Dendritic cell treated with granulocyte-macrophage colony-stimulating factor and Interleukin-4, amounts not matched to agents 40 ng/mL and 50 ng/mL, for 4 days (primary cell): ENCODE measurements at regions not wholly inside any gene's neighbourhood (a gene's known extent, or its start where the extent isn't known, plus 50 kb on each side); places are given as distances from the start of the nearest gene placed in this dataset.
"Not testable (repeated sequence)": the region's sequence is repeated elsewhere in the genome, so short reads cannot be mapped to it uniquely, and the experiment has no call there.

Experiments used
- H3K27ac Mint-ChIP-seq: one replicate; pipeline ENCODE4 v1.8.0; 2022; ENCODE audit warnings: mild to moderate bottlenecking, mixed read lengths
- H3K27me3 Mint-ChIP-seq: one replicate; pipeline ENCODE4 v1.8.0; 2022; ENCODE audit warnings: mild to moderate bottlenecking, mixed read lengths
- H3K36me3 Mint-ChIP-seq: one replicate; pipeline ENCODE4 v1.8.0; 2022; ENCODE audit warnings: low read depth, mixed read lengths
- H3K4me1 Mint-ChIP-seq: one replicate; pipeline ENCODE4 v1.8.0; 2022; ENCODE audit warnings: low read depth, mixed read lengths
- H3K4me3 Mint-ChIP-seq: one replicate; pipeline ENCODE4 v1.8.0; 2022; ENCODE audit warnings: mild to moderate bottlenecking, moderate library complexity, mixed read lengths
- H3K9me3 Mint-ChIP-seq: one replicate; pipeline ENCODE4 v1.8.0; 2022; ENCODE audit warnings: mixed read lengths
- intact Hi-C: fragments of 100-400 bp; cut with micrococcal nuclease; formaldehyde crosslinking; loops from one replicate; pipeline ENCODE4 v1.15.0; 2022

DNA sequence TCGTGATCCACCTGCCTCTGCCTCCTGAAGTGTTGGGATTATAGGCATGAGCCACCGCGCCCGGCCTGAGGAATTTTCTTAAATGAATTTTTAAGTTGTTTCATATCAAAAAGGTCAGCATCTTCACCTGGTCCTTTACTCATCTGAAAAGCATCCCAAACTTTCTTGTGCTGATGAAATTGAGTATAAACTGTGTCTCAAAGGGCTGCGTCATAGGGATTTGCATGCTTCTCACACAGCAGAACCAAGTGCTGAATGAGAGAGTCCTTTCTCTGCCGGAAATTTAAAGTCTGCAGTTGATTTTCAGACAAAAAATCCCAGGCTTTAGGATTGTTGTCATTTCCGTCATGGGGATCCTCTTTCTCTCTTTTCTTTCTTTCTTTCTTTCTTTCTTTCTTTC lies 200.5 kb upstream of the PLGLB1 start:
- intact Hi-C loops, H3K4me1 Mint-ChIP-seq, H3K9me3 Mint-ChIP-seq, H3K36me3 Mint-ChIP-seq, H3K27ac Mint-ChIP-seq, H3K4me3 Mint-ChIP-seq: not testable (repeated sequence)
- H3K27me3 Mint-ChIP-seq = peaks cover 12% of the 10 kb centered on the region

GRCh38 chr2:87223873-87224272 lies 202.2 kb upstream of the PLGLB1 start:
- H3K27ac Mint-ChIP-seq, H3K36me3 Mint-ChIP-seq, H3K4me3 Mint-ChIP-seq, intact Hi-C loops, H3K9me3 Mint-ChIP-seq, H3K4me1 Mint-ChIP-seq: not testable (repeated sequence)
- peaks cover 12% of the 10 kb centered on the region for H3K27me3 Mint-ChIP-seq

GRCh38 chr2:87229091-87229689 lies 207.5 kb upstream of the PLGLB1 start:
- not testable (repeated sequence) for H3K4me3 Mint-ChIP-seq

DNA sequence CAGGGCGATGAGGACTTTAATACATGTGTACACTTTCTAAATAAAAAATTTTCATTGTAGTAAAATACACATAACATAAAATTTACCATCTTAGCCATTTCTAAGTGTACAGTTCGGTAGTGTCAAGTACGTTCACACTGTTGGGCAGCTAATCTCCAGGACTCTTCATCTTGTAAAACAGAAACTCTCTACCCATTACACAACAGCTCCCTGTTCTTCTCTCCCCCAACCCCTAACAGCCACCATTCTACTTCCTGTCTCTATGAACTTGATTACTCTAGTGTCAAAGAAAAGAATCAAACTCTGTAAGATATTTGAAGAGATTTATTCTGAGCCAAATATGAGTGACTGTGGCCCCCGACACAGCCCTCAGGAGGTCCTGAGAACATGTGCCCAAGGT lies 208.3 kb upstream of the PLGLB1 start:
- H3K27ac Mint-ChIP-seq, H3K4me3 Mint-ChIP-seq, H3K9me3 Mint-ChIP-seq, H3K4me1 Mint-ChIP-seq, H3K36me3 Mint-ChIP-seq, H3K27me3 Mint-ChIP-seq, intact Hi-C loops: not testable (repeated sequence)

More at GRCh38 chr2:87229091-87229689, 207.5 kb upstream of the PLGLB1 start:
- H3K9me3 Mint-ChIP-seq, H3K4me1 Mint-ChIP-seq, H3K36me3 Mint-ChIP-seq, H3K27ac Mint-ChIP-seq, H3K27me3 Mint-ChIP-seq, intact Hi-C loops: not testable (repeated sequence)

- H3K27ac Mint-ChIP-seq, intact Hi-C loops, H3K4me1 Mint-ChIP-seq, H3K4me3 Mint-ChIP-seq, H3K36me3 Mint-ChIP-seq, H3K27me3 Mint-ChIP-seq, H3K9me3 Mint-ChIP-seq: not testable (repeated sequence)
Observed at GRCh38 chr2:87235333-87235981, 213.8 kb upstream of the PLGLB1 start.

DNA sequence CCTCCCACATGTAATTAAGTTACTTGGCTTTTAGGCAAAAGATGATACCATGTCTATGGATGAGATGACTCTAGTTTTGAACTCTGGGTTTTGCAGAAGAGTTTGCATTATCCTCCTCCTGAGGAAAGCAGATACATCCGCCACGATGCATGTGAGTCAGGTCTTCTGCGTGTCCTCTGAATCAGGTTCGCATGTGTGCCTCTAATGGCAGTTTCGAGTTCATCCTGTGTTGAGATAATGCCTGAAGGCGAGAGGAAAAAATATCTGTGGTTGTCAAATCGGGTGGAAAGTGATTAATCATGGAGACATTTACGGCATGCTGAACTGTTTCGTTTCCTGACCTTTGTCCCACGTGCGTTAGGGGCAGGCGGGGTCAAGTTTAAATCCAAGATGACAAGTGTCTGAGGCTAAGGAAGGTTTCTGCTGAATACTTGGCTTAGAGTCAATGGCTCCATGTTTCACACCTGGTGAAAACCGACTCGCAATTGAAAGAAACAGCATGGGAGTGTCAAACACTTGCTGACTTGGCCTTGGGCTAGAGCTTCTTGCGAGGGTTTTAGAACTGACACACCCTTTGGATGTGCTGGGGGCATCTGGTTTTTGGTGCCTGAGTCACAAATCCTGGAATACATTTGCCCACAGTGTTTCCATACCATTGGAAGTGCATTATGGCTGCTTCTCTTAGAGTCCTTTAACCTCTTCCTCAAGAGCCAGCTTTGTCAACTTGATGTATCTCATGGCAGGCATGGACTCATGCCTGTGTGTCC lies 216.1 kb upstream of the PLGLB1 start:
- H3K9me3 Mint-ChIP-seq, H3K4me3 Mint-ChIP-seq, H3K27me3 Mint-ChIP-seq, H3K27ac Mint-ChIP-seq, intact Hi-C loops, H3K4me1 Mint-ChIP-seq, H3K36me3 Mint-ChIP-seq: not testable (repeated sequence)

- H3K4me1 Mint-ChIP-seq, H3K27ac Mint-ChIP-seq, H3K9me3 Mint-ChIP-seq, H3K27me3 Mint-ChIP-seq, intact Hi-C loops, H3K4me3 Mint-ChIP-seq, H3K36me3 Mint-ChIP-seq: not testable (repeated sequence)
Observed at GRCh38 chr2:87239558-87240215, 218.0 kb upstream of the PLGLB1 start.

- H3K36me3 Mint-ChIP-seq, H3K27me3 Mint-ChIP-seq, intact Hi-C loops, H3K27ac Mint-ChIP-seq, H3K9me3 Mint-ChIP-seq, H3K4me3 Mint-ChIP-seq: not testable (repeated sequence)
- H3K4me1 Mint-ChIP-seq = peaks cover 18% of the 10 kb centered on the region
Observed at GRCh38 chr2:87246066-87246717, 224.5 kb upstream of the PLGLB1 start.

- H3K36me3 Mint-ChIP-seq, H3K27me3 Mint-ChIP-seq, H3K9me3 Mint-ChIP-seq, H3K4me3 Mint-ChIP-seq, H3K27ac Mint-ChIP-seq, intact Hi-C loops: not testable (repeated sequence)
- peaks cover 18% of the 10 kb centered on the region for H3K4me1 Mint-ChIP-seq
Observed at GRCh38 chr2:87252046-87252445, 230.4 kb upstream of the PLGLB1 start.

DNA sequence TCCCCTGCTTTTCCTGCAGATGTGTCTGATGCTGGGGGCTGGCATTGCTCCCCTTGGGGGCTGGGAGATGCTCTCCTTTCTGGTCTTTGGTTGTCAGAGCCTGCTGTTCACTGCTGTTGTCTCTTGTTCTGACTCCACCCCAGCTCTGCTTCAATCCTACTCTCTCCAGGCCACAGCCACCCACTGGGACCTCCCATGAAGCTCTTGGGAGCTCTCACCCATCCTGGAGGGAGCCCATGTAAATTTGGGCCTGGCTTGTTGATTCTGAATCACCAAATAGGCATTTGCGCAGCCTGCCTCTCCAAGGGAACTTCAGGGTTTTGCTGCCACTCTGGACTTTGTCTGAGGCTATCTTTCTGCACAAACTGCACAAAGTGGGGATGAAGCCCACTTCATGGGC lies 232.9 kb upstream of the PLGLB1 start:
- H3K36me3 Mint-ChIP-seq, H3K27me3 Mint-ChIP-seq, H3K9me3 Mint-ChIP-seq, H3K4me3 Mint-ChIP-seq, intact Hi-C loops, H3K27ac Mint-ChIP-seq: not testable (repeated sequence)
- peaks cover 14% of the 10 kb centered on the region for H3K4me1 Mint-ChIP-seq

DNA sequence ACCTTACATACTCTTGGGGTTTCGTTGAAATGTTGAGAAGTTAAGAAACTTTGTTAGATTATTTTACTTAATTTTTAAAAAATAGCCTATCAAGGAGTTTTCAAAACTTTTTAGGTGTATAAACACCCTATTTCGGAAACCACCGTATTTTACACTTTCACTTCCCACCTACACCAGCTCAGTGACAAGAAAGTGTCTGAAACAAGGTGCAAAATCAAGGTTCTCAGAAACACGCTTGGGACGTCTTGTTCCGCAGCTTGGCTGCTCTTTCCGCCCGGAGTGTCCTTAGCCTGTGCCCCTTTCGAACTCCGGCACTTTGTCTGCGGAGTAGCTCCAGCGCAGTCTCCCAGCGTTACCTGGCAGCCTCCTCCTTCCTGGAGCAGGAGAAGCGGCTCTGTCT lies 233.8 kb upstream of the PLGLB1 start:
- H3K27ac Mint-ChIP-seq, intact Hi-C loops, H3K27me3 Mint-ChIP-seq, H3K36me3 Mint-ChIP-seq, H3K4me3 Mint-ChIP-seq, H3K9me3 Mint-ChIP-seq, H3K4me1 Mint-ChIP-seq: not testable (repeated sequence)

DNA sequence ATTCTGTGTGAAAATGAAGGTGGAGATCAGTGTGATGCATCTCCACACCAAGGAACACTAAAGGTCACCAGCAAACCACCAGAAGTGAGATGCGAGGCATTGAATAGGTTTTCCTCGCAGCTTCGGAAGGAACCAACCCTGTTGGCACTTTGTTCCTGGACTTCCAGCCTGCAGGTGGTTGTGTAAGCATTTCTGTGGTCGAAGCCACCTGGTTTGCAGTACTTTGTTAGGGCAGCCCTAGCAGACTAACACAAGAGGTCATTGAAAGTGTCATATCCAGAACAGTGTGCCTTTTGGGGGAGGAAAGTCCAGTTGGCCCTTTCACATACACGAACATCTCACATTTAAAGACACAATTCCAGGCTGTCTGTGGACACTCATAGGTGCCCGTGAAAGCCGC lies 237.2 kb upstream of the PLGLB1 start:
- H3K27me3 Mint-ChIP-seq, H3K4me1 Mint-ChIP-seq, H3K4me3 Mint-ChIP-seq, H3K27ac Mint-ChIP-seq, intact Hi-C loops, H3K9me3 Mint-ChIP-seq, H3K36me3 Mint-ChIP-seq: not testable (repeated sequence)

GRCh38 chr2:87262184-87262702 lies 240.6 kb upstream of the PLGLB1 start:
- H3K27ac Mint-ChIP-seq, H3K27me3 Mint-ChIP-seq, H3K9me3 Mint-ChIP-seq, H3K36me3 Mint-ChIP-seq, H3K4me3 Mint-ChIP-seq, intact Hi-C loops, H3K4me1 Mint-ChIP-seq: not testable (repeated sequence)
